ENCODE measurements at regions not wholly inside any gene's neighbourhood (a gene's known extent, or its start where the extent isn't known, plus 50 kb on each side); places are given as distances from the start of the nearest gene placed in this dataset.

DNA sequence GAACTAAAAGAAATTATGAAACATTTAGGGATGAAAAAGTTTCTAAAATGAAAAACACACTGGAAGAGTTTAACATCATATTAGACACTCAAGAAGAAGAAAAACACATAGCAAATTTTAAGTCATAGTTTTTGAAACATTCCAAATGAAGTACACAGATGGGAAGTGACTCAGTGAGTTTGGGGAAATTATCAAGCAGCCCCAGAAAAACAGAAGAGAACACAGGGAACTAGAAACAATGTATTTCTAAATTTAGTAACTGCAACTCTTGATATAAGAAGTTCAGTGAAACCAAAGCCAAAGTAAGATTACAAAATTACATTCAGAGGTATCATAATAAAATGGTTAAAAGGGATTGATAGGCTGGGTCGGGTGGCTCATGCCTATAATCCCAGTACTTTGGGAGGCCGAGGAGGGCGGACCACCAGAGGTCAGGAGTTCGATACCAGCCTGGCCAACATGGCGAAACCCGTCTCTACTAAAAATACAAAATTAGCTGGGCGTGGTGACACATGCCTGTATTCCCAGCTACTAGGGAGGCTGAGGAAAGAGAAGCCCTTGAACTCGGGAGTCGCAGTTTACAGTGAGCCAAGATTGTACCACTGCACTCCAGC is 461.2 kb downstream of the KCTD8 start:
- Mint-ChIP-seq H3K4me3 (no peak overlapping the region), H3K9me3 (no peaks in the 10 kb centered on the region), H3K4me1 (peaks cover 5% of the 10 kb centered on the region), H3K27ac (no peak overlapping the region), H3K36me3 (ENCODE audit: low read depth) (no peaks in the 10 kb centered on the region), H3K27me3 (ENCODE audit: low read depth) (no peaks in the 10 kb centered on the region)
- TF ChIP-seq, protein P1, sequence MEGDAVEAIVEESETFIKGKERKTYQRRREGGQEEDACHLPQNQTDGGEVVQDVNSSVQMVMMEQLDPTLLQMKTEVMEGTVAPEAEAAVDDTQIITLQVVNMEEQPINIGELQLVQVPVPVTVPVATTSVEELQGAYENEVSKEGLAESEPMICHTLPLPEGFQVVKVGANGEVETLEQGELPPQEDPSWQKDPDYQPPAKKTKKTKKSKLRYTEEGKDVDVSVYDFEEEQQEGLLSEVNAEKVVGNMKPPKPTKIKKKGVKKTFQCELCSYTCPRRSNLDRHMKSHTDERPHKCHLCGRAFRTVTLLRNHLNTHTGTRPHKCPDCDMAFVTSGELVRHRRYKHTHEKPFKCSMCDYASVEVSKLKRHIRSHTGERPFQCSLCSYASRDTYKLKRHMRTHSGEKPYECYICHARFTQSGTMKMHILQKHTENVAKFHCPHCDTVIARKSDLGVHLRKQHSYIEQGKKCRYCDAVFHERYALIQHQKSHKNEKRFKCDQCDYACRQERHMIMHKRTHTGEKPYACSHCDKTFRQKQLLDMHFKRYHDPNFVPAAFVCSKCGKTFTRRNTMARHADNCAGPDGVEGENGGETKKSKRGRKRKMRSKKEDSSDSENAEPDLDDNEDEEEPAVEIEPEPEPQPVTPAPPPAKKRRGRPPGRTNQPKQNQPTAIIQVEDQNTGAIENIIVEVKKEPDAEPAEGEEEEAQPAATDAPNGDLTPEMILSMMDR (IDR thresholded peaks at IDR 0.05; ENCODE audit: unreplicated experiment in 3 of 3) = no peak

GRCh38 chr4:43990551-43990950 is 458.1 kb downstream of the KCTD8 start:
- TF ChIP-seq, protein P1 (IDR thresholded peaks at IDR 0.05; ENCODE audit: unreplicated experiment in 3 of 3) = no peak
- no peaks in the 10 kb centered on the region for H3K27me3 Mint-ChIP-seq (ENCODE audit: low read depth)
- H3K4me3 Mint-ChIP-seq = no peak overlapping the region
- no peak overlapping the region for H3K27ac Mint-ChIP-seq
- no peaks in the 10 kb centered on the region for H3K9me3 Mint-ChIP-seq
- peaks cover 5% of the 10 kb centered on the region for H3K4me1 Mint-ChIP-seq
- no peaks in the 10 kb centered on the region for H3K36me3 Mint-ChIP-seq (ENCODE audit: low read depth)

- Mint-ChIP-seq H3K9me3 (no peaks in the 10 kb centered on the region), H3K4me3 (no peak overlapping the region), H3K4me1 (peaks cover 5% of the 10 kb centered on the region)
Observed at GRCh38 chr4:43990963-43991362, 457.6 kb downstream of the KCTD8 start.

DNA sequence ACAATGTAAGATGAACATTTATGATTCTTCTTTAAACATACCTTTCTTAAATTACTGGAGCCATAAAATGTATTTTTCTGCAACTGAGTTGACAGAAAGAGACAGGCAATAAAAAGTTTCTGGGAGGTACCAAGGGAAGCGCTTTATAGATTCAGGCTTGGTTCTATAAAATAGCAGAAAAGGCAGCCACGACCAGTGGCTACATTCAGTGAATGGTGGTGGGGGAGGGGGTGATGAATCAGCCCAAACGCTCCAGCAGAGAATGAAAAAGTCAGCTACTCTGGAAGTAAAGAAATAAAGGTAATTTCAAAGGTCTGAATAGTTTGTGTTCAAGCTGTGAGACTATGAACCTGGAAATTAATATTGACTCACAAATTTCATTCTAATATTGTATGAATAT is 456.1 kb downstream of the KCTD8 start:
- no peaks in the 10 kb centered on the region for H3K36me3 Mint-ChIP-seq (ENCODE audit: low read depth)
- TF ChIP-seq, protein P1 (IDR thresholded peaks at IDR 0.05; ENCODE audit: unreplicated experiment in 3 of 3) = no peak
- H3K27me3 Mint-ChIP-seq (ENCODE audit: low read depth) = no peaks in the 10 kb centered on the region
- no peak overlapping the region for H3K4me3 Mint-ChIP-seq
- H3K9me3 Mint-ChIP-seq = no peaks in the 10 kb centered on the region
- no peak overlapping the region for H3K27ac Mint-ChIP-seq
- peaks cover 5% of the 10 kb centered on the region for H3K4me1 Mint-ChIP-seq

More at GRCh38 chr4:43990963-43991362, 457.6 kb downstream of the KCTD8 start:
- no peaks in the 10 kb centered on the region for H3K36me3 Mint-ChIP-seq (ENCODE audit: low read depth)
- no peak overlapping the region for H3K27ac Mint-ChIP-seq
- no peaks in the 10 kb centered on the region for H3K27me3 Mint-ChIP-seq (ENCODE audit: low read depth)
- TF ChIP-seq, protein P1 (IDR thresholded peaks at IDR 0.05; ENCODE audit: unreplicated experiment in 3 of 3) = no peak

GRCh38 chr4:43993196-43993902 is 455.3 kb downstream of the KCTD8 start:
- H3K4me1 Mint-ChIP-seq = peaks cover 5% of the 10 kb centered on the region
- no peak overlapping the region for H3K27ac Mint-ChIP-seq
- H3K9me3 Mint-ChIP-seq = no peaks in the 10 kb centered on the region
- TF ChIP-seq, protein P1 (IDR thresholded peaks at IDR 0.05; ENCODE audit: unreplicated experiment in 3 of 3) = no peak
- no peak overlapping the region for H3K4me3 Mint-ChIP-seq
- H3K27me3 Mint-ChIP-seq (ENCODE audit: low read depth) = no peaks in the 10 kb centered on the region
- H3K36me3 Mint-ChIP-seq (ENCODE audit: low read depth) = no peaks in the 10 kb centered on the region

GRCh38 chr4:43999669-44000068 is 448.9 kb downstream of the KCTD8 start:
- TF ChIP-seq, protein P1 (IDR thresholded peaks at IDR 0.05; ENCODE audit: unreplicated experiment in 3 of 3) = no peak
- Mint-ChIP-seq H3K36me3 (ENCODE audit: low read depth) (no peaks in the 10 kb centered on the region), H3K9me3 (no peaks in the 10 kb centered on the region), H3K4me3 (no peak overlapping the region), H3K27me3 (ENCODE audit: low read depth) (no peaks in the 10 kb centered on the region), H3K27ac (no peak overlapping the region), H3K4me1 (no peaks in the 10 kb centered on the region)
